Activated T-cell treated with anti-CD3 and anti-CD28 coated beads for 48 hours (primary cell): ENCODE measurements at regions not wholly inside any gene's neighbourhood (a gene's known extent, or its start where the extent isn't known, plus 50 kb on each side); places are given as distances from the start of the nearest gene placed in this dataset.
"Not testable (repeated sequence)": the region's sequence is repeated elsewhere in the genome, so short reads cannot be mapped to it uniquely, and the experiment has no call there.

Experiments
- DNase-seq: peaks from one replicate; pipeline ENCODE4 v3.0.0-alpha.2; 2020; ENCODE audit warnings: low read depth

- DNase-seq, result no peak
Measured at GRCh38 chr5:152456815-152457443, 51.9 kb upstream of the NMUR2 start.

GRCh38 chr5:152462021-152462721 lies 57.1 kb upstream of the NMUR2 start:
- DNase-seq, result no peak

GRCh38 chr5:152464048-152464447 lies 59.0 kb upstream of the NMUR2 start:
- no peak for DNase-seq

GRCh38 chr5:152465140-152465539 lies 60.1 kb upstream of the NMUR2 start:
- no peak for DNase-seq

- no peak for DNase-seq
Measured at GRCh38 chr5:152466085-152466745, 61.1 kb upstream of the NMUR2 start.

GRCh38 chr5:152470167-152470566 lies 65.1 kb upstream of the NMUR2 start:
- no peak for DNase-seq

- no peak for DNase-seq
Measured at GRCh38 chr5:152472083-152472482, 67.0 kb upstream of the NMUR2 start.

GRCh38 chr5:152474961-152475360 lies 69.9 kb upstream of the NMUR2 start:
- DNase-seq, result no peak

- DNase-seq, result no peak
Measured at GRCh38 chr5:152477536-152477935, 72.5 kb upstream of the NMUR2 start.

GRCh38 chr5:152479866-152480265 lies 74.8 kb upstream of the NMUR2 start:
- DNase-seq, result not testable (repeated sequence)

GRCh38 chr5:152480677-152481076 lies 75.6 kb upstream of the NMUR2 start:
- not testable (repeated sequence) for DNase-seq

GRCh38 chr5:152487130-152487529 lies 82.1 kb upstream of the NMUR2 start:
- DNase-seq, result no peak

GRCh38 chr5:152488869-152489268 lies 83.8 kb upstream of the NMUR2 start:
- no peak for DNase-seq

- no peak for DNase-seq
Measured at GRCh38 chr5:152499814-152500535, 94.9 kb upstream of the NMUR2 start.

- DNase-seq, result no peak
Measured at GRCh38 chr5:152501294-152501693, 96.2 kb upstream of the NMUR2 start.

- DNase-seq, result no peak
Measured at GRCh38 chr5:152503206-152503605, 98.1 kb upstream of the NMUR2 start.

- DNase-seq, result peak; percentile 6
Measured at GRCh38 chr5:152505442-152506042, 100.5 kb upstream of the NMUR2 start.

GRCh38 chr5:152511120-152511519 lies 106.0 kb upstream of the NMUR2 start:
- no peak for DNase-seq

GRCh38 chr5:152511531-152512132 lies 106.6 kb upstream of the NMUR2 start:
- DNase-seq, result no peak

- no peak for DNase-seq
Measured at GRCh38 chr5:152514827-152515397, 109.8 kb upstream of the NMUR2 start.

- DNase-seq, result no peak
Measured at GRCh38 chr5:152523964-152524363, 118.9 kb upstream of the NMUR2 start.
